Testis (tissue), 2 donors: ENCODE measurements at regions not wholly inside any gene's neighbourhood (a gene's known extent, or its start where the extent isn't known, plus 50 kb on each side); places are given as distances from the start of the nearest gene placed in this dataset.

Experiments
- DNase-seq: peaks from one replicate; pipeline ENCODE4 v3.0.0-alpha.2; 2019
- H3K27ac ChIP-seq, 2 donors: fragments of 200-600 bp; sonication (generic); one replicate each; pipeline ENCODE4 v1.5.1; 2019
- H3K27me3 ChIP-seq: fragments of 200-600 bp; sonication (generic); one replicate; pipeline ENCODE4 v1.5.1; 2019
- H3K36me3 ChIP-seq: fragments of 200-600 bp; sonication (generic); one replicate; pipeline ENCODE4 v1.5.1; 2017; ENCODE audit warnings: low read depth; ENCODE audit errors: missing control alignments
- H3K4me1 ChIP-seq: fragments of 200-600 bp; sonication (generic); one replicate; pipeline ENCODE4 v1.5.1; 2019
- H3K4me3 ChIP-seq, 2 donors: fragments of 200-600 bp; sonication (generic); one replicate each; pipeline ENCODE4 v1.5.1; 2017 to 2019
- H3K9me3 ChIP-seq: fragments of 200-600 bp; sonication (generic); one replicate; pipeline ENCODE4 v1.5.1; 2017
- POLR2A ChIP-seq: fragments of 450-650 bp; IDR thresholded peaks from one replicate; pipeline ENCODE4 v1.6.1; 2017; ENCODE audit warnings: antibody characterized with exemption, mild to moderate bottlenecking, moderate library complexity
- WGBS, 2 donors: methylation state at CpG; one replicate each; pipeline ENCODE4 v1.1.5; 2018; 5-methylcytosine and 5-hydroxymethylcytosine counted together
- intact Hi-C: fragments of 100-400 bp; cut with DNase I; formaldehyde crosslinking; loops from one replicate; pipeline ENCODE4 v1.15.1; 2023; ENCODE audit warnings: low total_unique reads
- TF ChIP-seq, protein P1 (sequence below), 3 experiments: fragments of 450-650 bp in 2 of 3; fragments of 200-600 bp in 1 of 3; sonication (generic) in 1 of 3; IDR thresholded peaks; one replicate each; pipeline ENCODE4 v1.5.1; 2016 to 2019; ENCODE audit warnings: antibody characterized with exemption in 3 of 3, mild to moderate bottlenecking in 2 of 3, moderate library complexity in 1 of 3

DNA sequence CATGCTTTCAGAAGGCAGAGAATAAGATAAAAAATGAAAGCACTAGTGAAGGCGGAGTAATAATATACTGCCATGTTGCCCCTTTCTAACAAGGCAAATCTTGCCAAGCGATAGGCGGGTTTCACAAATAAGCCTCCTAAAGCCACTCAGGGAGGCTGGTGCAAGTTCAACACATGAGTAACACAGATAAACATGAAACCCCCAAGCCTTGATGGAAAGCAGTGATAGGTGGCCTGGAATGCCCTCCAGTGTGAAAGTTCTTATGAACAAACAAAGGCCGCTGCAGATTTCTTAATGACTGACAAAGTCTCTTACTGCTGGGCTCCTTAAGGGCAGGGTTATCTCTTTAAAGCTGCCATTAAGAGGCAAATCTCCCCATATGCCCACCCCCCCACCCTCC is 154.7 kb downstream of the ZDHHC21 start:
- WGBS, 2 donors = 70 to 91% methylated on average over 4 of the region's 4 CpGs
- intact Hi-C loops = no loop called here
- Histone ChIP-seq H3K4me3 (no peak overlapping the region), H3K27ac (no peak overlapping the region), H3K27me3 (no peaks in the 10 kb centered on the region), H3K4me1 (no peaks in the 10 kb centered on the region), H3K9me3 (no peaks in the 10 kb centered on the region), H3K36me3 (no peaks in the 10 kb centered on the region)
- no peak for DNase-seq
- no peak for TF ChIP-seq POLR2A
- TF ChIP-seq, protein P1, sequence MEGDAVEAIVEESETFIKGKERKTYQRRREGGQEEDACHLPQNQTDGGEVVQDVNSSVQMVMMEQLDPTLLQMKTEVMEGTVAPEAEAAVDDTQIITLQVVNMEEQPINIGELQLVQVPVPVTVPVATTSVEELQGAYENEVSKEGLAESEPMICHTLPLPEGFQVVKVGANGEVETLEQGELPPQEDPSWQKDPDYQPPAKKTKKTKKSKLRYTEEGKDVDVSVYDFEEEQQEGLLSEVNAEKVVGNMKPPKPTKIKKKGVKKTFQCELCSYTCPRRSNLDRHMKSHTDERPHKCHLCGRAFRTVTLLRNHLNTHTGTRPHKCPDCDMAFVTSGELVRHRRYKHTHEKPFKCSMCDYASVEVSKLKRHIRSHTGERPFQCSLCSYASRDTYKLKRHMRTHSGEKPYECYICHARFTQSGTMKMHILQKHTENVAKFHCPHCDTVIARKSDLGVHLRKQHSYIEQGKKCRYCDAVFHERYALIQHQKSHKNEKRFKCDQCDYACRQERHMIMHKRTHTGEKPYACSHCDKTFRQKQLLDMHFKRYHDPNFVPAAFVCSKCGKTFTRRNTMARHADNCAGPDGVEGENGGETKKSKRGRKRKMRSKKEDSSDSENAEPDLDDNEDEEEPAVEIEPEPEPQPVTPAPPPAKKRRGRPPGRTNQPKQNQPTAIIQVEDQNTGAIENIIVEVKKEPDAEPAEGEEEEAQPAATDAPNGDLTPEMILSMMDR (IDR thresholded peaks at IDR 0.05) = no peak

DNA sequence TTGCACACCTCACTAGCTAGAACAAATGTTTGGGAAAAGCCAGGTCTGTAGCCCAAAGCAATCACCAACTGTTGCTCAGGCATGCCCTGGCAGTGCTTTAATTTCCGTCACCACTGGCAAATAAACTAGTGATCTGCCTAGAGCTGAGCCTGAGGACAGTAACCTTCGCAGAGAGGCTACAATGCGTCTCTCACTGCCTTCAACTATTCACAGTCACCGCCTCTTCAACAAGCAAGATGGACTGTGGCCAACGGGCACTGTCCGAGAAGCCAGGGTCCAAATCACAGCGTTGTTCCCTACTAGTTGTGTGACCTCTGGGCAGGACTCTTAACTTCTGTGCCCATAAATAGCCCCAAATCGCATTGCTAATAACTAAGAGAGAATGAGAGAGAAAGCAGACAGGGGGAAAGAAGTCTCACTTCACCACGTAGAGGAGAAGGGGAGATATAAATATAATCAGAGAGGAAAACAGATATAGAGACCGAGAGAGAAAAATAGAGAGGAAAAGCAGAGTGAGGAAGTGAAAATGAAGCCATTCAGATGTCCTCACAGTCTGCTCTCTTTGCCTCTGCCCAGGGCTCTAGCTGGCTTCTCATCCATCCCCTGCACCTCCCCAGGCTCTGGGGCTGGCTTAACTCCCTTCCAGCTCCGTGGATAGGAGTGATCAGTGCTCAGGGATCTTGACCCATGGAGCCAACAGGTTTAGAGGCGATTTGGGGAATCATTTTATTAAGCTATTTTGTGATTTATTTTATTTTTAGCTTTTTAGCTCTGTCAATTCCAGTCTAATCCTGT is 157.9 kb downstream of the ZDHHC21 start:
- peak; percentile 24 for DNase-seq
- no peak overlapping the region for H3K27ac ChIP-seq
- WGBS, 2 donors = 58 to 69% methylated on average over 12 of the region's 12 CpGs
- no peak overlapping the region for H3K4me3 ChIP-seq
- H3K36me3 ChIP-seq = no peaks in the 10 kb centered on the region
- no peaks in the 10 kb centered on the region for H3K9me3 ChIP-seq
- no peak for TF ChIP-seq POLR2A
- TF ChIP-seq, protein P1 (IDR thresholded peaks at IDR 0.05) = no peak
- intact Hi-C loops = no loop called here
- no peaks in the 10 kb centered on the region for H3K4me1 ChIP-seq
- H3K27me3 ChIP-seq = no peaks in the 10 kb centered on the region

DNA sequence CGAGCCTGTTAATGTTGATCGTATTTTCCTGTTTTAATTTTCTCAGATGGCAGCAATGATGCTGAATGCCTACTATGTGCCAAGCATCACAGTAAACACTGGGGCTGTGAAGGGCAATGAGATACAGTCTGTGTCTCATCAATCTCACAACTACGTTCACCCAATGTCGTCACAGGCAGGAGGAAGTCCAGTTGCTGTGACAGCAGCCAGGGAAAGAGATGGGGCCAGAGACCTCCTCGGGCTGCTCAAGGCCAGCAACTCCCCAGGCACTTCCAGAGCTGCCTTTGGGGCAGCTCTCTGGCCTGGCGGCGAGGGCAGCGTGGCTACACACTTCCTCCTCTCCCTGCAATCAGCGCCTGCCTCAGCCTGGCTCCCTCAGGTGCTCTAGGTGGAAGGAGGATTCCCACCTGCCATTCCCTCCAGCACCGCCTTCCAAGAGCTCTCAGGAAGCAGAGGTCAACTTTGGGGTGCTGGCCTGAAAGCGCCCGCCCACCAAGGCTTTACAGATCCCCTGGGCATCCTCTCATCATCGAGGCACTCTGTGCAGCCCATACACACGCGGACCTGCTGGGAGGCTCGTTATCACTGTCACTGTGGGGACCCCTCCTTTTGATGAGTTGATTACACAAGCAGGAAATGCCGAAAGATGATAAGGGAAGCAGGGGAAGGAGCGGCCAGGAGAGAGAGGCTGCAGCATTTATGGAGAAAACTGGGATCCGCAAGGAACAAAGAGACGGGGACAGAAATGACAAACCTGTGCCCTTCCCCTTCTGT is 159.2 kb downstream of the ZDHHC21 start:
- 63 to 69% methylated on average over 13 to 20 of the region's 20 CpGs for WGBS, 2 donors
- Histone ChIP-seq H3K9me3 (no peaks in the 10 kb centered on the region), H3K4me3 (no peak overlapping the region), H3K36me3 (no peaks in the 10 kb centered on the region), H3K4me1 (no peaks in the 10 kb centered on the region), H3K27ac (no peak overlapping the region), H3K27me3 (no peaks in the 10 kb centered on the region)
- no peak for DNase-seq
- intact Hi-C loops = no loop called here
- TF ChIP-seq POLR2A = no peak
- TF ChIP-seq, protein P1 (IDR thresholded peaks at IDR 0.05) = no peak

GRCh38 chr9:14532456-14533115 is 160.6 kb downstream of the ZDHHC21 start:
- no peak for TF ChIP-seq POLR2A
- Histone ChIP-seq H3K27me3 (no peaks in the 10 kb centered on the region), H3K4me1 (no peaks in the 10 kb centered on the region), H3K27ac (no peak overlapping the region), H3K36me3 (no peaks in the 10 kb centered on the region), H3K9me3 (no peaks in the 10 kb centered on the region), H3K4me3 (no peak overlapping the region)
- intact Hi-C loops = no loop called here
- 67 to 68% methylated on average over 7 of the region's 7 CpGs for WGBS, 2 donors
- no peak for DNase-seq
